ENCODE measurements at regions not wholly inside any gene's neighbourhood (a gene's known extent, or its start where the extent isn't known, plus 50 kb on each side); places are given as distances from the start of the nearest gene placed in this dataset.
A peak's percentile ranks its signal among the peaks of the same experiment; 100 is the strongest.

- DNase-seq, result no peak
- Histone ChIP-seq H3K4me3 (ENCODE audit: low read depth, low read length) (no peak overlapping the region), H3K9me3 (ENCODE audit: control insufficient read depth in 2 of 2, low read length in 2 of 2) (no peaks in the 10 kb centered on the region), H3K4me1 (ENCODE audit: control insufficient read depth, insufficient read depth, low read length, poor library complexity, severe bottlenecking) (peaks cover 5% of the 10 kb centered on the region), H3K27ac (ENCODE audit: insufficient read depth, low read length, poor library complexity, severe bottlenecking) (no peak overlapping the region), H3K36me3 (ENCODE audit: control insufficient read depth, insufficient read depth, low read length) (no peaks in the 10 kb centered on the region), H3K27me3 (ENCODE audit: control insufficient read depth, insufficient read depth, low read length) (no peaks in the 10 kb centered on the region)
- Mint-ChIP-seq H3K27me3 (peaks cover 14% of the 10 kb centered on the region), H3K9me3 (no peaks in the 10 kb centered on the region), H3K27ac (no peak overlapping the region), H3K36me3 (no peaks in the 10 kb centered on the region), H3K4me1 (peaks cover 0 to 9% (median 2%) of the 10 kb centered on the region in 4 donors), H3K4me3 (no peak overlapping the region)
- ATAC-seq (ENCODE audit: low read depth in 2 of 2), result no peak
Measured at GRCh38 chr1:30194741-30195423, 528.5 kb downstream of the MATN1 start.

GRCh38 chr1:30194046-30194619 lies 529.3 kb downstream of the MATN1 start:
- H3K27ac ChIP-seq (ENCODE audit: insufficient read depth, low read length, poor library complexity, severe bottlenecking), result no peak overlapping the region
- H3K4me3 ChIP-seq (ENCODE audit: low read depth, low read length), result no peak overlapping the region
- peaks cover 5% of the 10 kb centered on the region for H3K4me1 ChIP-seq (ENCODE audit: control insufficient read depth, insufficient read depth, low read length, poor library complexity, severe bottlenecking)
- no peaks in the 10 kb centered on the region for H3K9me3 ChIP-seq (ENCODE audit: control insufficient read depth in 2 of 2, low read length in 2 of 2)
- H3K4me1 Mint-ChIP-seq, result peaks cover 0 to 10% (median 2%) of the 10 kb centered on the region in 4 donors
- no peaks in the 10 kb centered on the region for H3K36me3 ChIP-seq (ENCODE audit: control insufficient read depth, insufficient read depth, low read length)
- H3K27ac Mint-ChIP-seq, result no peak overlapping the region
- H3K36me3 Mint-ChIP-seq, result no peaks in the 10 kb centered on the region
- DNase-seq (no peak), ATAC-seq (ENCODE audit: low read depth in 2 of 2) (no peak)
- H3K27me3 Mint-ChIP-seq, result peaks cover 14% of the 10 kb centered on the region
- no peaks in the 10 kb centered on the region for H3K27me3 ChIP-seq (ENCODE audit: control insufficient read depth, insufficient read depth, low read length)
- H3K9me3 Mint-ChIP-seq, result no peaks in the 10 kb centered on the region
- H3K4me3 Mint-ChIP-seq, result no peak overlapping the region

GRCh38 chr1:30192969-30193630 lies 530.3 kb downstream of the MATN1 start:
- no peaks in the 10 kb centered on the region for H3K36me3 ChIP-seq (ENCODE audit: control insufficient read depth, insufficient read depth, low read length)
- H3K27me3 ChIP-seq (ENCODE audit: control insufficient read depth, insufficient read depth, low read length), result no peaks in the 10 kb centered on the region
- DNase-seq (peak in 1 of 3 donors; percentile 8), ATAC-seq (ENCODE audit: low read depth in 2 of 2) (no peak)
- Mint-ChIP-seq H3K27me3 (peaks cover 12% of the 10 kb centered on the region), H3K27ac (peak overlapping the region in 1 of 3 donors; percentile 63), H3K4me1 (peaks cover 0 to 10% (median 2%) of the 10 kb centered on the region in 4 donors), H3K36me3 (no peaks in the 10 kb centered on the region), H3K9me3 (no peaks in the 10 kb centered on the region), H3K4me3 (no peak overlapping the region)
- no peak overlapping the region for H3K27ac ChIP-seq (ENCODE audit: insufficient read depth, low read length, poor library complexity, severe bottlenecking)
- no peak overlapping the region for H3K4me3 ChIP-seq (ENCODE audit: low read depth, low read length)
- H3K9me3 ChIP-seq (ENCODE audit: control insufficient read depth in 2 of 2, low read length in 2 of 2), result no peaks in the 10 kb centered on the region
- peaks cover 5% of the 10 kb centered on the region for H3K4me1 ChIP-seq (ENCODE audit: control insufficient read depth, insufficient read depth, low read length, poor library complexity, severe bottlenecking)

GRCh38 chr1:30191154-30191702 lies 532.2 kb downstream of the MATN1 start:
- DNase-seq, result peak; percentile 4 to 87 (median 18)
- H3K9me3 Mint-ChIP-seq, result peaks cover 0 to 2% (median 0%) of the 10 kb centered on the region in 7 donors
- ATAC-seq (ENCODE audit: low read depth in 2 of 2), result peak; percentile 63 to 78
- no peaks in the 10 kb centered on the region for H3K27me3 Mint-ChIP-seq
- H3K27me3 ChIP-seq (ENCODE audit: control insufficient read depth, insufficient read depth, low read length), result no peaks in the 10 kb centered on the region
- H3K27ac ChIP-seq (ENCODE audit: insufficient read depth, low read length, poor library complexity, severe bottlenecking), result no peak overlapping the region
- peaks cover 0 to 10% (median 1%) of the 10 kb centered on the region in 4 donors for H3K4me1 Mint-ChIP-seq
- H3K4me3 Mint-ChIP-seq, result no peak overlapping the region
- no peaks in the 10 kb centered on the region for H3K36me3 Mint-ChIP-seq
- peak overlapping the region in 1 of 3 donors; percentile 31 for H3K27ac Mint-ChIP-seq
- no peaks in the 10 kb centered on the region for H3K36me3 ChIP-seq (ENCODE audit: control insufficient read depth, insufficient read depth, low read length)
- no peak overlapping the region for H3K4me3 ChIP-seq (ENCODE audit: low read depth, low read length)
- peaks cover 5% of the 10 kb centered on the region for H3K4me1 ChIP-seq (ENCODE audit: control insufficient read depth, insufficient read depth, low read length, poor library complexity, severe bottlenecking)
- H3K9me3 ChIP-seq (ENCODE audit: control insufficient read depth in 2 of 2, low read length in 2 of 2), result no peaks in the 10 kb centered on the region

GRCh38 chr1:30190511-30191153 lies 532.8 kb downstream of the MATN1 start:
- H3K27me3 Mint-ChIP-seq, result no peaks in the 10 kb centered on the region
- peak in 1 of 3 donors; percentile 3 for DNase-seq
- peaks cover 5% of the 10 kb centered on the region for H3K4me1 ChIP-seq (ENCODE audit: control insufficient read depth, insufficient read depth, low read length, poor library complexity, severe bottlenecking)
- H3K9me3 Mint-ChIP-seq, result peaks cover 0 to 2% (median 0%) of the 10 kb centered on the region in 7 donors
- H3K4me3 ChIP-seq (ENCODE audit: low read depth, low read length), result no peak overlapping the region
- no peaks in the 10 kb centered on the region for H3K27me3 ChIP-seq (ENCODE audit: control insufficient read depth, insufficient read depth, low read length)
- peak overlapping the region in 1 of 3 donors; percentile 31 for H3K27ac Mint-ChIP-seq
- H3K27ac ChIP-seq (ENCODE audit: insufficient read depth, low read length, poor library complexity, severe bottlenecking), result no peak overlapping the region
- peaks cover 0 to 10% (median 0%) of the 10 kb centered on the region in 4 donors for H3K4me1 Mint-ChIP-seq
- no peak for ATAC-seq (ENCODE audit: low read depth in 2 of 2)
- no peaks in the 10 kb centered on the region for H3K9me3 ChIP-seq (ENCODE audit: control insufficient read depth in 2 of 2, low read length in 2 of 2)
- H3K36me3 Mint-ChIP-seq, result no peaks in the 10 kb centered on the region
- no peak overlapping the region for H3K4me3 Mint-ChIP-seq
- H3K36me3 ChIP-seq (ENCODE audit: control insufficient read depth, insufficient read depth, low read length), result no peaks in the 10 kb centered on the region

GRCh38 chr1:30189818-30190500 lies 533.4 kb downstream of the MATN1 start:
- H3K9me3 ChIP-seq (ENCODE audit: control insufficient read depth in 2 of 2, low read length in 2 of 2), result no peaks in the 10 kb centered on the region
- peaks cover 0 to 10% (median 0%) of the 10 kb centered on the region in 4 donors for H3K4me1 Mint-ChIP-seq
- ATAC-seq (ENCODE audit: low read depth in 2 of 2) (no peak), DNase-seq (no peak)
- H3K36me3 Mint-ChIP-seq, result no peaks in the 10 kb centered on the region
- no peak overlapping the region for H3K27ac Mint-ChIP-seq
- no peak overlapping the region for H3K4me3 ChIP-seq (ENCODE audit: low read depth, low read length)
- H3K27me3 Mint-ChIP-seq, result no peaks in the 10 kb centered on the region
- H3K36me3 ChIP-seq (ENCODE audit: control insufficient read depth, insufficient read depth, low read length), result no peaks in the 10 kb centered on the region
- no peaks in the 10 kb centered on the region for H3K27me3 ChIP-seq (ENCODE audit: control insufficient read depth, insufficient read depth, low read length)
- H3K4me1 ChIP-seq (ENCODE audit: control insufficient read depth, insufficient read depth, low read length, poor library complexity, severe bottlenecking), result peaks cover 5% of the 10 kb centered on the region
- no peak overlapping the region for H3K4me3 Mint-ChIP-seq
- H3K27ac ChIP-seq (ENCODE audit: insufficient read depth, low read length, poor library complexity, severe bottlenecking), result no peak overlapping the region
- H3K9me3 Mint-ChIP-seq, result peaks cover 0 to 2% (median 0%) of the 10 kb centered on the region in 7 donors

GRCh38 chr1:30188999-30189398 lies 534.4 kb downstream of the MATN1 start:
- Histone ChIP-seq H3K27ac (ENCODE audit: insufficient read depth, low read length, poor library complexity, severe bottlenecking) (no peak overlapping the region), H3K4me1 (ENCODE audit: control insufficient read depth, insufficient read depth, low read length, poor library complexity, severe bottlenecking) (peaks cover 5% of the 10 kb centered on the region), H3K9me3 (ENCODE audit: control insufficient read depth in 2 of 2, low read length in 2 of 2) (no peaks in the 10 kb centered on the region), H3K4me3 (ENCODE audit: low read depth, low read length) (no peak overlapping the region), H3K36me3 (ENCODE audit: control insufficient read depth, insufficient read depth, low read length) (no peaks in the 10 kb centered on the region), H3K27me3 (ENCODE audit: control insufficient read depth, insufficient read depth, low read length) (no peaks in the 10 kb centered on the region)
- Mint-ChIP-seq H3K4me3 (no peak overlapping the region), H3K27ac (no peak overlapping the region), H3K9me3 (peaks cover 0 to 2% (median 0%) of the 10 kb centered on the region in 7 donors), H3K27me3 (no peaks in the 10 kb centered on the region), H3K36me3 (no peaks in the 10 kb centered on the region), H3K4me1 (peaks cover 0 to 10% (median 0%) of the 10 kb centered on the region in 4 donors)
- ATAC-seq (ENCODE audit: low read depth in 2 of 2), result no peak
- DNase-seq, result no peak
